ENCODE measurements at regions not wholly inside any gene's neighbourhood (a gene's known extent, or its start where the extent isn't known, plus 50 kb on each side); places are given as distances from the start of the nearest gene placed in this dataset.

- DNase-seq (ENCODE audit: low read depth): no peak
Observed at GRCh38 chr5:2143088-2143487, 260.4 kb upstream of the IRX4 start.

DNA sequence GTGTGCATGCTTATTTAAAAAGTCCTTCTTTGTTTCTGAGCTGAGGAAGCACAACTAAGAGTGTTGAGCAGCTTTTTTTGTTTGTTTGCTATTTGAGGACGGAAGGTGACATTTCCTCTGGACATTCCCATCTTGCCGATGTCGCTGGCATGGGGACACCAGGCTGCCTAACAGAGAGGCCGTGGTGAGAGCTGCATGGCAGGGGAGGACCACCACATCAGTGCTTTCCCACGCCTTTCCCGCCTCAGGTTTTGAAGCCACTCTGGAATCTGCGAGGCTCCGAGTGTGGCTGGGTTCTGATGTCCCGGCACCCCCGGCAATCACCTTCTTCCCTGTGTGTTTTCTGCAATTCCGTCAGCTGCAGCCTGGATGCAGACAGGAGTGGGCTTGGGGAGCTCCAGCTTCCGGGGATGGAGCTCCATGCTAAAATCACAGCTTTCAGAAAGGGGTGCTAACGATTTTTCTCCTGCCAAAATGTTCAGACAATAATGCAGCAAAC is 259.8 kb upstream of the IRX4 start:
- no peak for DNase-seq (ENCODE audit: low read depth)

DNA sequence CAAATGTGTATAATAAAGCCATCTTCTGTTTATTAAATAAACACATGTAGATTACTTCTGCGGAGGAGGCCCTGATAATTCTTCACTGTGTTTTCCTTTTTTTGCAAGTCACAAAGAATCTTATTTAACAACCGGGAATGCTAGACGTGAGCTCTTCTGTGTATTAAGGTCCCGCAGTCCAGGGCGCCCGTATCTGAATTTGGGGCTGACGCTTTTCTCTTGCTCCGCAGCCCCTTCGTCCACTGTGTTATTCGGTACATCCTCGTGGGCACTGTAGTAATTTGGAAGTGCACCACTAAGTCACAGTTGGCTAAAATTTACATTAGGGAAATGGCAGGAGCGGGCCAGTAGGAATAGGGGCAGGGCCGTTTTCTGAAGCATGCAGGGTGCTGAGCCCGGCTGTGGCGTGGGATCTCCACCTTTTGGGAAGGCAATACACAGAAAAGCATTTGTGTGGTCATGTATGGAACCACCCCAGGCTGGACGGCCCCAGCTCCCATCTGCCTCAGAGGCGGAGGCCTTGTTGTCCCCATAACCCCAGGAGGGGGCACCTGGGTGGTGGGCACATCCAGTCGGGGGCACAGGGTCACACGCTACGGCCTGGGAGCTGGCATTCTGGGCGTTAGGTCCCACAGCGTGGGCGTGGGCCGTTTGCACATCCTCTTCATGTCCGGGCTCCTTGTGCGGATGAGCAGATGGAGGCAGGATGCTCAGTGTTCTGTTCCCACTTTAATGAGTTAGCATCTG is 258.7 kb upstream of the IRX4 start:
- no peak for DNase-seq (ENCODE audit: low read depth)

- DNase-seq (ENCODE audit: low read depth): no peak
Observed at GRCh38 chr5:2140501-2141175, 257.9 kb upstream of the IRX4 start.

GRCh38 chr5:2139478-2139877 is 256.8 kb upstream of the IRX4 start:
- DNase-seq (ENCODE audit: low read depth): no peak

GRCh38 chr5:2138896-2139295 is 256.2 kb upstream of the IRX4 start:
- DNase-seq (ENCODE audit: low read depth): no peak

- DNase-seq (ENCODE audit: low read depth): no peak
Observed at GRCh38 chr5:2137444-2138050, 254.8 kb upstream of the IRX4 start.

- DNase-seq (ENCODE audit: low read depth): no peak
Observed at GRCh38 chr5:2136728-2137333, 254.1 kb upstream of the IRX4 start.

DNA sequence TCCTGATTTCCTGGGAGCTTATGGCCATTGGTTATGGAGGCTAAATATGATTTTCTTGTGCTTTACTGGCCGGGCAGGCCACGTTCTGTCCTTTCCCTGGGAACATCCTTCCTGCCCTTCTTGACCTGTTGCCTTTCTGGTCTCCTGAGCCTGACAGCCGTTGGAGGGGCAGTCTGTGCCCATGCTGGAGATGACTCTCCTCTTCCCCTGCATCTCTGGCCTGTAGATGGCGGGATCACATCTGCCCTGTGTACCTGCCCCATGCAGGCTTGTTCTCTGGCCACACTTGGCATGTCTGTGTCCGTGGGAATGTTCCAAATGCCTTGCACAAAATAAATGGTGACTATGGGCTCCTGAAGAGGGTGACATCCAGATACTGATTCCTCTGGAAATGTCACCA is 253.1 kb upstream of the IRX4 start:
- DNase-seq (ENCODE audit: low read depth): no peak

GRCh38 chr5:2135354-2135753 is 252.6 kb upstream of the IRX4 start:
- DNase-seq (ENCODE audit: low read depth): no peak

DNA sequence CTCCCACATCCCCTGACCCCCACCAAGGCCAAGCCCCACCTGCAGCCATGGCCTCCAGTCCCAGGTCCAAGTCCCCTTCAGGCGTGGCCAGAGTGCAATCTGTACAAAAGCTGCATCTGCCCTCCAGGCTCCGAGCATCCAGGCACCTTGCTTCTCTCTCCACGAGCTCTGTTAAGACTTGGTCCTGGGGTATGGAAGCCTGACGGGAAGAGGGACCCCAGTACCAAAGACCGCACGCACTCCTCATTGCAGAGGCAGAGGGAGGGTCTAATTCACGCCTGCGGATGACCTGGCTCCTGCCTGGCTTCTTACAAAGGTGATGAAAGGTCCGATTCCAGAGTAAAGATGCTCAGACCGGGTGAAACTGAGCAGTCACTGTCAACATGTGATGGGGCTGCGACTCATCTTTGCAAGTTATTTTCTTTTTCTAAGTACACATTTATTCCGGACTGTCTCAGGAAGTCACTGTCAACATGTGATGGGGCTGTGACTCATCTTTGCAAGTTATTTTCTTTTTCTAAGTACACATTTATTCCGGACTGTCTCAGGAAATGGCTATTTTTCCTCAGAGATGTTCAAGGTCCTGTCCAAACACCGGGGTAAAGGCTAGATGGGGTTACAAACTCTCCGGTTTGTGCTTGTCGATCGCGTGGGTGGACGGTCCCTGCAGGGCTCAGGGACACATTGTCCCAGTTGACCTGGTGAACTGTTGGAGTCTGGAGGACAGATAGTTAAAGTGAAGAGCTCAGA is 252.0 kb upstream of the IRX4 start:
- DNase-seq (ENCODE audit: low read depth): no peak

GRCh38 chr5:2133936-2134335 is 251.2 kb upstream of the IRX4 start:
- no peak for DNase-seq (ENCODE audit: low read depth)

GRCh38 chr5:2133080-2133479 is 250.4 kb upstream of the IRX4 start:
- DNase-seq (ENCODE audit: low read depth): no peak

- no peak for DNase-seq (ENCODE audit: low read depth)
Observed at GRCh38 chr5:2132497-2132847, 249.7 kb upstream of the IRX4 start.

- DNase-seq (ENCODE audit: low read depth): no peak
Observed at GRCh38 chr5:2131826-2132496, 249.2 kb upstream of the IRX4 start.

DNA sequence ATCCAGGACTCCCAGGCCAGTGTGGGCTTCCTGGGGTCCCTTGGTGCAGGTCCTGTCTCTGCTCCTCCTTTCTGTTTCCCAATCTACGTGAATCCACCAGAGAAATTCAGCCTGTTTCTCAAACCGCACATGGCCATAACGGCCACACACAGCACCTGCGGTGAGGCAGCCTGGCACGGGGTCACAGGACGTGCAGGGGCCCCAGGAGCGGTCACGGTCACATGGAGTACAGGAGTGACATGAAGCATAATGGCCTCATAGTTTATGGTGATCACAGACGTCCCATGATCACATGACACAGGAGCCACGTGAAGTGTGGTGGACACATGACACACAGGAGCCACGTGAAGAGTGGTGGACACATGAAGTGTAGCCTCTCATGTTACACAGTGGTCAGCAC is 248.5 kb upstream of the IRX4 start:
- no peak for DNase-seq (ENCODE audit: low read depth)

GRCh38 chr5:2130361-2130760 is 247.6 kb upstream of the IRX4 start:
- DNase-seq (ENCODE audit: low read depth): no peak

DNA sequence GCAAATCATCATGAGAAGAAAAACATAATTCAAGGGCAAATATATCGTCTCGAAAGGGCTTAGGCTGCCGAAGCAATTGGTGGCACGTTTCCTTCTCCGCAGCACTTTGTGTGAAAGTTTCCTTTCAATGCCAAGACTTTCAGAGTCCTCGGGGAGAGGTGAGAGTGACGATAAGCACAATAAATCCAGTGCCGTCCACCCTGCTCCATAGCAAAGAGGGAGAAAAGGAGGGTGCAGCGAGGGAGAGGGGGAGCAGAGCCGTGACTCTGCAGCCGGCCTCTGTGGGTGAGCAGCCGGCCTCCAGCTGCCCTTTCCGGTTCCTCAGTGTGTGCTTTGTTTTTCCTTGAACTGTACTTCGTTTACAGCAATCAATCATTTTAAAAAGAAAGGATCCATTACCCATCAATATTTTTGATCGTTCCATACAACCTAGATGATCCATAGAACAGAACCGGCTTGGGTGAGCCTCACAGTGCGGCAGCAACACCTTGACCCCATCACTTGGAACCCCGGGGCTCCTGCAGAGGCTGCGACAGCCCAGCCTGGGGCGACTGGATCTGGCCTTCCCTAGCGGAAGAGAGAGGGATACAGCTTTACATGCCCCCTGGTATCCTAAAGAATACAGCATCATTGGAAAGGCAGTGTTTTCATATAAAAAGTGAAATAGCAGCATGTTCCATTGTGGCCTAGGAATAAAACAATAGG is 247.0 kb upstream of the IRX4 start:
- DNase-seq (ENCODE audit: low read depth): no peak

DNA sequence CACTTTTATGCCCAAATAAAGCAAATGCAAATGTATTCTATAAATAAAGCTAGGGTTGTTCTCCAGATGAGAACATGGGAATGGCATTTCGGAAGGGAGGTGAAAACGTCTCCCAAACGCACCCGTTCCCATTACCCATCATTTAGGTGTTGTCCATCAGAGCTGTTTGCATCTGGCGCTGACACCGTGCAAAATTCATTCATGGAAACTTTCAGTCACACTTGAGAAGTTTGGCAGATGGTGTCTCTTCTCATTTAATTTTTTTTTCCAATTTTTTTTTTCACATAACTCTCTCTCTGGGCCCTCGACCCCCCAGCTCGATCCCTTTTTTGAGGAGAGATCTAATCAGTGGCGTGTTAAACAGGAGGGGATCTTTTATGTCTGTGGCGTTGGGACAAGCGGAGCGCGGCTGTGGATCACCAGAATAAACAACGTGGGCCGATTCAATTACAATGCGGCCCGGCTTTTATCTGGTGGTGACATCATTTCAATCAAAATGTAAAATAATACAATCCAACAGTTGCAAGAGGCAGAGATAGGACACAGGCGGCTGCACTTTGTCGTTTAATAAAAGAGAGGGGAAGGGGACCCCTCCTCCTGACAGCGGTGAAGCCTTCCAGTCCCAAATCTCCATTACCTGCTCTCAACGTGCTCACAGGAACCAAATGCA is 246.1 kb upstream of the IRX4 start:
- DNase-seq (ENCODE audit: low read depth): no peak

DNA sequence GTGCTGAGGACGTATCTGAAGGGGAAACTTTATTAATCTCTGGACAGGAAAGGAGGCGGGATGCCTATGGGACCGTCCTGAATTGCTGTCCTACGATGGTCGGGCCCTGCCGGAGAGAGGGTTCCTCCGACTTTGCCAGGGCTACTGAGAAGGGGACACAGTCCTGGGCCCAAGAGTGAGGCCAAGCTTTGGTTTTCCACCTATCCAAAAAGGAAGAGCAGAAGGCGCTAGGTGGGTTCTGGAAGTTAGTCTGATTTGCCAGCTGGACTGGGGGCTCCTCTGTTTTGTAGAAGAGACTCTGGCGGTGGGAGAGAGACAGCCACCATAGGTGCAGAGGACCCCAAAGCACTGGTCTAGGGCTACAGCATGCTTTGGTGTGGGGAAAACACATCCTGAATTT is 243.8 kb upstream of the IRX4 start:
- DNase-seq (ENCODE audit: low read depth): no peak

DNA sequence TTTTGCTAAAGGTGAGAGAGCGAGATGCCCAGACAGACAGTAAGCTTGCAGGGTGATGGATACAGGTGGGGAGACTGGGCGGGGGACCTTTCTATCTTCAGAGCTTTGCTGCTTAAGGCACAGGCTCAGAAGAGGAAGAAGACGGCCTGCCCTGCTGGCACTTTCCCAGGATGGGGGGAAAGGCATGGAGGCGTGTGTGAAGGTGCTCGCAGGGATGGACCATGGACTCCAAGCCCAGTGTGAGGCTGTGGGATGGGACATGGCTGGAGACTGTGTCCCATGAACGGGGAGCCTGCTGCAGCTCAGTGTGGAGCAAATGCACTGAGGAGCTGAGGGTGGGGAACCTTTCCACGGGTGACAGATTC is 243.2 kb upstream of the IRX4 start:
- no peak for DNase-seq (ENCODE audit: low read depth)

All from activated T-cell treated with anti-CD3 and anti-CD28 coated beads for 1 hour (primary cell).